ENCODE measurements at regions not wholly inside any gene's neighbourhood (a gene's known extent, or its start where the extent isn't known, plus 50 kb on each side); places are given as distances from the start of the nearest gene placed in this dataset.
"Not testable (repeated sequence)": the region's sequence is repeated elsewhere in the genome, so short reads cannot be mapped to it uniquely, and the experiment has no call there.

- ATAC-seq; H3K9me3 ChIP-seq; DNase-seq; H3K4me1 ChIP-seq; H3K4me3 ChIP-seq; intact Hi-C loops (cut with DNase I); H3K27me3 ChIP-seq; H3K36me3 ChIP-seq; H3K27ac ChIP-seq: not testable (repeated sequence)
These were observed 309.1 kb upstream of the FRG1 start for GRCh38 chr4:189631568-189631916.

GRCh38 chr4:189650436-189650835 is 290.2 kb upstream of the FRG1 start:
- H3K4me1 ChIP-seq; H3K27me3 ChIP-seq; H3K9me3 ChIP-seq; intact Hi-C loops (cut with DNase I); H3K4me3 ChIP-seq; ATAC-seq; DNase-seq; H3K36me3 ChIP-seq; H3K27ac ChIP-seq: not testable (repeated sequence)

DNA sequence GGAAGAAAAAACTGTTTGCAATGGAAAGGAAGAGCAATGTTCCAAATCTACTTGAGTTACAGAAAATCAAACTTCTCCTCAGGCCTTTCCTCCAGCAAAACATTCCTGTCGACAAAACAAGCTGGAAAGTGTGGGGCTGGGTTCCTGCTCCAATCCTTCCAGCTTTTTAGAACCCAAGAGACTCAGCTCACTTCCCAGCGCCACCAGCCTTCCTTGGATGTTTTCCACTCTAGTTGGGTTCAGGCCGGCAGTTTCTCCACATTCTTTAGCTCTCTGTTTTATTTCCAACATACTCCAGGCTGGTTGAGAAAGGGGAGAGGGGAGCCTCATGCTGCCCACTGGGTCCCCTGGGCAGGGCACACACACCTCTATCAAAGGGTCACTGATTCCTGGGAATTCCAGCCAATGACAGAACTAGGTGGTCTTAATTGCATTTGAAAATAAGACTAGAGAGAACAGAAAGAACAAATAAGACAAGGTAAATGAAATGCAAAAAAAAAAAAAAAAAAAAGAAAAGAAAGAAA is 287.5 kb upstream of the FRG1 start:
- intact Hi-C loops (cut with DNase I); DNase-seq; H3K4me1 ChIP-seq; H3K36me3 ChIP-seq; H3K4me3 ChIP-seq; H3K27ac ChIP-seq; H3K9me3 ChIP-seq; ATAC-seq; H3K27me3 ChIP-seq: not testable (repeated sequence)

GRCh38 chr4:189653983-189654382 is 286.7 kb upstream of the FRG1 start:
- H3K27me3 ChIP-seq; H3K4me3 ChIP-seq; ATAC-seq; H3K4me1 ChIP-seq; intact Hi-C loops (cut with DNase I); DNase-seq; H3K9me3 ChIP-seq; H3K27ac ChIP-seq; H3K36me3 ChIP-seq: not testable (repeated sequence)

- intact Hi-C loops (cut with DNase I); H3K27ac ChIP-seq; H3K36me3 ChIP-seq; H3K4me3 ChIP-seq; ATAC-seq; DNase-seq; H3K4me1 ChIP-seq; H3K9me3 ChIP-seq; H3K27me3 ChIP-seq: not testable (repeated sequence)
These were observed 286.3 kb upstream of the FRG1 start for GRCh38 chr4:189654396-189654795.

GRCh38 chr4:189655817-189656216 is 284.9 kb upstream of the FRG1 start:
- H3K9me3 ChIP-seq; intact Hi-C loops (cut with DNase I); H3K27me3 ChIP-seq; H3K27ac ChIP-seq; H3K4me3 ChIP-seq; ATAC-seq; DNase-seq; H3K36me3 ChIP-seq; H3K4me1 ChIP-seq: not testable (repeated sequence)

GRCh38 chr4:189656641-189657040 is 284.0 kb upstream of the FRG1 start:
- DNase-seq (no peak), ATAC-seq (no peak)
- TF ChIP-seq, protein P1, sequence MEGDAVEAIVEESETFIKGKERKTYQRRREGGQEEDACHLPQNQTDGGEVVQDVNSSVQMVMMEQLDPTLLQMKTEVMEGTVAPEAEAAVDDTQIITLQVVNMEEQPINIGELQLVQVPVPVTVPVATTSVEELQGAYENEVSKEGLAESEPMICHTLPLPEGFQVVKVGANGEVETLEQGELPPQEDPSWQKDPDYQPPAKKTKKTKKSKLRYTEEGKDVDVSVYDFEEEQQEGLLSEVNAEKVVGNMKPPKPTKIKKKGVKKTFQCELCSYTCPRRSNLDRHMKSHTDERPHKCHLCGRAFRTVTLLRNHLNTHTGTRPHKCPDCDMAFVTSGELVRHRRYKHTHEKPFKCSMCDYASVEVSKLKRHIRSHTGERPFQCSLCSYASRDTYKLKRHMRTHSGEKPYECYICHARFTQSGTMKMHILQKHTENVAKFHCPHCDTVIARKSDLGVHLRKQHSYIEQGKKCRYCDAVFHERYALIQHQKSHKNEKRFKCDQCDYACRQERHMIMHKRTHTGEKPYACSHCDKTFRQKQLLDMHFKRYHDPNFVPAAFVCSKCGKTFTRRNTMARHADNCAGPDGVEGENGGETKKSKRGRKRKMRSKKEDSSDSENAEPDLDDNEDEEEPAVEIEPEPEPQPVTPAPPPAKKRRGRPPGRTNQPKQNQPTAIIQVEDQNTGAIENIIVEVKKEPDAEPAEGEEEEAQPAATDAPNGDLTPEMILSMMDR (IDR thresholded peaks at IDR 0.05) = no peak
- no peak overlapping the region for H3K27ac ChIP-seq
- H3K27me3 ChIP-seq = no peaks in the 10 kb centered on the region
- no peaks in the 10 kb centered on the region for H3K9me3 ChIP-seq
- no peaks in the 10 kb centered on the region for H3K36me3 ChIP-seq
- H3K4me1 ChIP-seq = no peaks in the 10 kb centered on the region
- intact Hi-C loops (cut with DNase I) = no loop called here
- no peak overlapping the region for H3K4me3 ChIP-seq

GRCh38 chr4:189658259-189658658 is 282.4 kb upstream of the FRG1 start:
- intact Hi-C loops (cut with DNase I); H3K27me3 ChIP-seq; H3K27ac ChIP-seq; H3K4me1 ChIP-seq; DNase-seq; H3K4me3 ChIP-seq; H3K9me3 ChIP-seq; H3K36me3 ChIP-seq: not testable (repeated sequence)
- ATAC-seq = peak; percentile 44

GRCh38 chr4:189658831-189659230 is 281.8 kb upstream of the FRG1 start:
- DNase-seq; H3K27me3 ChIP-seq; intact Hi-C loops (cut with DNase I); H3K27ac ChIP-seq; H3K9me3 ChIP-seq; H3K4me1 ChIP-seq; H3K4me3 ChIP-seq; H3K36me3 ChIP-seq: not testable (repeated sequence)
- ATAC-seq = peak; percentile 82

DNA sequence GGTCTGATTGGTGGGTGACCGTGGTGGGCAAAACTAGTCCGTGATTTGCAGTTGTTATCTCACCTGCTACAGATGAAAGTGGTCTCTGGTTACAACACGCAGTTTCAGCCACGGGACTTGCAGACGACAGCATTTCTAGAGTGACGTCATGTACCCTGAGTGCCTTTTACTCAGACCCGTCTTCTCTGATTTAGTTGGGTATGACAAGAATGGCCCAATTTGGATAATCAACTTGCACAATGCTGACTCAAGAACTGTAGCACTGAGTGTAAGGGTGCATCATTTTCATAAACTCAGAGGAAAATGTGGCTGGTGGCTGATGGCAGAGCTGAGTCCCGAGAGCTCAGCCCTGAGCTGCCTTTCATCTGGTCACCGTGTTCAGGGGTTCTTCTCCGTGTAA is 281.4 kb upstream of the FRG1 start:
- Histone ChIP-seq H3K36me3 (no peaks in the 10 kb centered on the region), H3K27ac (no peak overlapping the region), H3K27me3 (no peaks in the 10 kb centered on the region), H3K9me3 (no peaks in the 10 kb centered on the region), H3K4me3 (no peak overlapping the region), H3K4me1 (no peaks in the 10 kb centered on the region)
- ATAC-seq = peak; percentile 60
- DNase-seq = no peak
- intact Hi-C loops (cut with DNase I) = no loop called here
- TF ChIP-seq, protein P1 (IDR thresholded peaks at IDR 0.05) = no peak
